Skeletal muscle tissue (tissue), 3 donors: ENCODE measurements at regions not wholly inside any gene's neighbourhood (a gene's known extent, or its start where the extent isn't known, plus 50 kb on each side); places are given as distances from the start of the nearest gene placed in this dataset.

Experiments used
- H3K27ac ChIP-seq: one replicate; pipeline ENCODE4 v1.7.0; 2013; ENCODE audit warnings: mild to moderate bottlenecking, low read depth, low read length, inconsistent platforms
- H3K27me3 ChIP-seq, 3 donors: one replicate each; pipeline ENCODE4 v1.7.0; 2013; ENCODE audit warnings: low read length in 3 of 3; ENCODE audit not compliant: control insufficient read depth in 3 of 3, insufficient read depth in 3 of 3
- H3K36me3 ChIP-seq, 3 donors: one replicate each; pipeline ENCODE4 v1.7.0; 2013; ENCODE audit warnings: low read length in 3 of 3; ENCODE audit not compliant: control insufficient read depth in 3 of 3, insufficient read depth in 3 of 3
- H3K4me1 ChIP-seq, 3 donors: one replicate each; pipeline ENCODE4 v1.7.0; 2013; ENCODE audit warnings: low read length in 3 of 3, mild to moderate bottlenecking in 3 of 3; ENCODE audit not compliant: control insufficient read depth in 3 of 3, insufficient read depth in 3 of 3
- H3K4me3 ChIP-seq, 3 donors: one replicate each; pipeline ENCODE4 v1.7.0; 2013; ENCODE audit warnings: low read length in 3 of 3
- H3K9ac ChIP-seq, 3 donors: one replicate each; pipeline ENCODE4 v1.7.0; 2013; ENCODE audit warnings: low read length in 3 of 3, mild to moderate bottlenecking in 3 of 3, moderate library complexity in 2 of 3, low read depth in 1 of 3
- H3K9me3 ChIP-seq, 3 donors: one replicate each; pipeline ENCODE4 v1.7.0; 2013; ENCODE audit warnings: low read length in 3 of 3; ENCODE audit not compliant: control insufficient read depth in 3 of 3
- donor health status: Osteomylitis.

GRCh38 chr4:35818520-35818919, 425.8 kb downstream of the ARAP2 start:
- Histone ChIP-seq H3K9ac (no peak overlapping the region), H3K27ac (no peak overlapping the region), H3K9me3 (no peaks in the 10 kb centered on the region), H3K36me3 (no peaks in the 10 kb centered on the region), H3K4me3 (no peak overlapping the region), H3K4me1 (no peaks in the 10 kb centered on the region), H3K27me3 (no peaks in the 10 kb centered on the region)

DNA sequence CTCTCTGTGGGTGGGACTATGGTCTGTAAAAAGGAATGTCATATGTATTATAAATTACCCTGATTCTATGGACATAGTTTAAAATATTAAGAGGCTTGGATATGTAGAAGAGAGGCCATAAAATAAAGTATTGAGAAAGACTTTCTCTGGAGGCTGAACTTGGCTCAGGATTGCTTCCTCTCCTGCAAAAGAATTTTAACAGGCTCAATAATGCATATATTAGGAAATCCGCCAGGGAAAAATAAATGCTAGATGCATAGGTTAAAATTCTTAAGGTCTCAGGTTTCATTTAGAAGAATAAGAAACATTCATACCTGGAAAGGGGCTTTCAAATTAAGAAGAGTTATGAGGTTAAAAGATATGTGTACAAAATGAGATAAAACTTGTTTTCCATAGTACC, 424.3 kb downstream of the ARAP2 start:
- Histone ChIP-seq H3K4me3 (no peak overlapping the region), H3K27me3 (no peaks in the 10 kb centered on the region), H3K36me3 (no peaks in the 10 kb centered on the region), H3K9me3 (no peaks in the 10 kb centered on the region), H3K9ac (no peak overlapping the region), H3K4me1 (no peaks in the 10 kb centered on the region), H3K27ac (no peak overlapping the region)

GRCh38 chr4:35824231-35824630, 420.1 kb downstream of the ARAP2 start:
- H3K4me3 ChIP-seq: no peak overlapping the region
- no peak overlapping the region for H3K27ac ChIP-seq
- H3K9me3 ChIP-seq: no peaks in the 10 kb centered on the region
- no peaks in the 10 kb centered on the region for H3K27me3 ChIP-seq
- H3K36me3 ChIP-seq: no peaks in the 10 kb centered on the region
- H3K9ac ChIP-seq: no peak overlapping the region
- H3K4me1 ChIP-seq: no peaks in the 10 kb centered on the region

DNA sequence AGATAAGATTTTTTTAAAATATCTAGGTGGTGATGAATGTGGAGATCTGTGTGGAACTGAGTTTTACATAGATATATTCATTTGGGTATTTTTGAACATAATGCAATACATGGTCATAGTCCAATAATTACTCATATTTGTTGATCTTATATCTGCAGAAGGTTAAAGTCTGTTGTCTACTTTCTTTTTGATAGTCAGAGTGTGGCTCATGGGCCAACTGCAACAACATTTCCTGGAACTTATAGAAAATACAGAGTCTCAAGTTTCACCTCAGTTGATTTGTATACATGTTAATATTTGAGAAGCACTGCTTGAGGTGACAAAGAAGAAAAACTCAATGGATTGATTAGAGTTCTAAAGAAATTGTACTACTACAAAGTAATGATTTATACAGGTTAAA, 408.4 kb downstream of the ARAP2 start:
- H3K36me3 ChIP-seq: no peaks in the 10 kb centered on the region
- H3K9me3 ChIP-seq: no peaks in the 10 kb centered on the region
- H3K9ac ChIP-seq: no peak overlapping the region
- no peaks in the 10 kb centered on the region for H3K4me1 ChIP-seq
- H3K27me3 ChIP-seq: no peaks in the 10 kb centered on the region
- H3K4me3 ChIP-seq: no peak overlapping the region
- H3K27ac ChIP-seq: no peak overlapping the region

DNA sequence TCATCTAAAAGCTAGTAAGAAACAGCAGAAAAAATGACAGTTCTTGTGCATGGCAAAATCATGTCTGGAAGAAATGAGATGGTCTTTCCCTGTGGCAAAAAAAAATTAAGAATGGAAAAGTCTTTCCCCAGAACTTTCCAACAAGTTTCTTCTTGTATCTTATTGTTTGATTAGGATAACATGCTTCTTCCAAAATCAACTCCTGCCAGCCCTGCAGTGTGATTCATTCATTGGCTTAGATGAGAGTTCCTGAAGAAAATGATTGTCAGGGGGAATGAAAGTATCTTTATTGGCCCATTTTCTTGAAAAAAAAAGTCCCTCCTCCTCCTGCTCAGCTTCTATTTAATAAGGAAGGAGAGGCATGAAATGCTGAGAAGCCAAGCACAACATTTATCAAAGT, 407.7 kb downstream of the ARAP2 start:
- no peaks in the 10 kb centered on the region for H3K27me3 ChIP-seq

DNA sequence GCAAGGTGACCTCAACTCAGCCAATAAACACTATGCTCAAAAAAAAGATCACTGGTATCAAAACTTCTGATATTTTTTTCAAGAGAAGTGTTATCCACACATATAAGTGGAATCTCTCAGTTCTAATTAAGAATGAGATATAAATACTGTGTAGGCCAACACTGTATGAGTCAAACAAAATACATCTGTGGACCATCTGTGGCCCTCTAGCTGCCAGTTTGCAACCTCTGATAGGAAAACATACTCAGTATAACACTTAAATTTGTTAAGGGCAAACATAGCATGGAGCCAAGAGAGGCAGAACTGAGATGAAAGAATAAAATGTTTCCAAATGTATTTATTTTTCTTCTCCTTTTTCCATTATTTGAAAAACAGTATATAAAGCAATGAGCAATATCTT, 377.3 kb downstream of the ARAP2 start:
- H3K9me3 ChIP-seq: no peaks in the 10 kb centered on the region
- H3K27ac ChIP-seq: no peak overlapping the region
- H3K4me1 ChIP-seq: no peaks in the 10 kb centered on the region
- H3K9ac ChIP-seq: no peak overlapping the region
- no peaks in the 10 kb centered on the region for H3K27me3 ChIP-seq
- no peak overlapping the region for H3K4me3 ChIP-seq
- no peaks in the 10 kb centered on the region for H3K36me3 ChIP-seq

More for the DNA sequence above, 407.7 kb downstream of the ARAP2 start:
- Histone ChIP-seq H3K9me3 (no peaks in the 10 kb centered on the region), H3K4me3 (no peak overlapping the region), H3K27ac (no peak overlapping the region), H3K4me1 (no peaks in the 10 kb centered on the region), H3K36me3 (no peaks in the 10 kb centered on the region), H3K9ac (no peak overlapping the region)

DNA sequence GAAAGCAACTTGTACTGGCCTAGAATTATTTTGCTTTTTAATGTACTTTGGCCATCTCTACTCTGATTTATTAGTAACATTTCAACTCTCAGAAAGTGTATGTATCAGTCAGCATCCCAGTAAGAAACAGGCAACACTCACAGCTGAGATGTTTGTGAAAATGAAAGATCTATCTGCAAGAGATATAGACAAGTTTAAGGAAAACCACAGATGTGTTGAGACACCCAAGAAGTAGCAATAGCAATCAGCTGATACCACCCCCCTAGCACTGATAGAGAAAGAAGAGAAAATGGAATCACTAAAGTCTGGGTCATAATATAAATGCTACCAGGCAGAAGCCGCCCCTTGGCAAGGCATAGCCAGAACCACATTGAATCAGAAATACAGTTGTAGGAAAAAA, 372.0 kb downstream of the ARAP2 start:
- Histone ChIP-seq H3K27me3 (no peaks in the 10 kb centered on the region), H3K27ac (no peak overlapping the region), H3K9ac (no peak overlapping the region), H3K4me3 (no peak overlapping the region), H3K36me3 (no peaks in the 10 kb centered on the region), H3K4me1 (no peaks in the 10 kb centered on the region), H3K9me3 (no peaks in the 10 kb centered on the region)

DNA sequence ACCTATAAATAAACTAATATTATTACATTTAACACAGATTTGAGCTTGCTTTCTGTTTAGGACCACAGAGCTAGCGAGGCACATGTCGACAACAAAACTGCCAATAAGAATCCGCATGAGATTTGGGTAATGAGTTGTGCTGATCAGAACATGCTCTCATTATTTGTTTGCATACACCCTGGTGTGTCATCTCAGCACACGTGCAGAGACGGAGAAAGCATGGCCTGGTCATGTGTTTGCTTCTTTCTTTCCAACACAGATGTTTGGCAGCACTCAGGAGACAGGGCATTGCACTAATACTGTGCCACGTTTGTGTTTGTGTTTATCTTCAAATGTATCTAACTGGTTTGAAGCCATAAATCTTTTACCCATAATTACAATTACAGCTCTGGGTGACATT, 364.8 kb downstream of the ARAP2 start:
- H3K27ac ChIP-seq: no peak overlapping the region
- H3K9ac ChIP-seq: no peak overlapping the region
- no peak overlapping the region for H3K4me3 ChIP-seq
- H3K9me3 ChIP-seq: no peaks in the 10 kb centered on the region
- no peaks in the 10 kb centered on the region for H3K36me3 ChIP-seq
- no peaks in the 10 kb centered on the region for H3K27me3 ChIP-seq
- H3K4me1 ChIP-seq: no peaks in the 10 kb centered on the region

- Histone ChIP-seq H3K4me1 (no peaks in the 10 kb centered on the region), H3K36me3 (no peaks in the 10 kb centered on the region), H3K27me3 (no peaks in the 10 kb centered on the region), H3K9me3 (no peaks in the 10 kb centered on the region), H3K27ac (no peak overlapping the region), H3K4me3 (no peak overlapping the region), H3K9ac (no peak overlapping the region)
These were observed 361.2 kb downstream of the ARAP2 start for GRCh38 chr4:35883108-35883507.

DNA sequence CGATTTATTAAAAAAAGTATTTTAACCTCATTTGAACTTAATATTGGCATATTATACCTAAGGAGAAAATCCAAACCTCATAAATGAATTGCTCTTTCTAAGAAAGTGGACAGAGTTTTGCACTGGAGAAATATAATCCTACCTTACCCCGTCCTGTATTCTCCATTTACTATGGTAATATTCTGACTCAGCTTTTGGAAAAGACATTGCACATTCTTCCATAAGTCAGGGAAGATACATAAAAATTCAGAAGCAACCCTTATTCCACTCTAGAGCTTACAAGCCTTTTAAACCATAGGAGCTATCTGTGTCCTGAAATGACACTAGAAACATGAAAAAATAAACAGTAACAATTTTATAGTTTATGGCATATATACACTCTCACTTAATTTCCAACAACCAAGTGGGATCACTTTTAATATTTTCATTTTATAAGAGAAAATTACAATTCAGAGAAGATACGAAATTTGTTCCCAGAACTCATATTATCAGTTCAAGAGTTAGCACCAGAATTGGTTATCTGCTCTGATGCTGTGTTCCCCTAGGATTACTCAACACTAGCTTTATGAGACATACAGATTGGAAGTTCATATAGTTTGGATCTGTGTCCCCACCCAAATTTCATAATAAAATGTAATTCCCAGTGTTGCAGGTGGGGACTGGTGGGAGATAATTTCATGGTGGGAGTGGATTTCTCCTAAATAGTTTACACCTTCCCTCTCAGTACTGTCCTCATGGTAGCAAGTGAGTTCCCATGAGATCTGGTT, 359.4 kb downstream of the ARAP2 start:
- Histone ChIP-seq H3K36me3 (no peaks in the 10 kb centered on the region), H3K27ac (no peak overlapping the region), H3K4me3 (no peak overlapping the region), H3K4me1 (no peaks in the 10 kb centered on the region), H3K9ac (no peak overlapping the region), H3K27me3 (no peaks in the 10 kb centered on the region), H3K9me3 (no peaks in the 10 kb centered on the region)
